GM12892 (cell line): ENCODE measurements at regions not wholly inside any gene's neighbourhood (a gene's known extent, or its start where the extent isn't known, plus 50 kb on each side); places are given as distances from the start of the nearest gene placed in this dataset.

Experiments
- POLR2A ChIP-seq: IDR thresholded peaks from 2 replicates; pipeline ENCODE4 v1.6.1; 2011; ENCODE audit warnings: low read depth, low read length, control low read depth
- POLR2AphosphoS5 ChIP-seq: IDR thresholded peaks from 2 replicates; pipeline ENCODE4 v1.6.1; 2011; ENCODE audit warnings: low read depth, low read length, control low read depth
- TAF1 ChIP-seq: IDR thresholded peaks from 2 replicates; pipeline ENCODE4 v1.6.1; 2011; ENCODE audit warnings: low read depth, mild to moderate bottlenecking, control low read depth, low read length, borderline replicate concordance

- TF ChIP-seq TAF1, result no peak
- no peak for TF ChIP-seq POLR2A
- no peak for TF ChIP-seq POLR2AphosphoS5
These were observed 141.4 kb upstream of the TMPO start for GRCh38 chr12:98374007-98374406.
